K562 (cell line): ENCODE measurements at regions not wholly inside any gene's neighbourhood (a gene's known extent, or its start where the extent isn't known, plus 50 kb on each side); places are given as distances from the start of the nearest gene placed in this dataset.

Source experiments
- ATAC-seq: fragments of 200-7000 bp; cut with Tn5 transposase; 3 replicates; pipeline ENCODE4 v1.9.1; 2020; ENCODE audit warnings: moderate library complexity
- BruUV-seq: library from RNA; stranded (reverse); fragments of 400-500 nt; replicated peaks from 2 replicates; lab custom pipeline; 2021; lab: Mats Ljungman, UMichigan
- CTCF ChIA-PET: fragments of 300-600 bp; formaldehyde crosslinking; extraction: SDS; loops from one replicate; lab custom pipeline; 2021; ENCODE audit warnings: low intra/inter-chr PET ratio; lab: Yijun Ruan, JAX
- POLR2A ChIA-PET: fragments of 300-600, 350-650 bp; sonication (Branson Sonifier 250); formaldehyde crosslinking; extraction: SDS; loops from one replicate; lab custom pipeline; 2021; ENCODE audit warnings: antibody characterized with exemption, inconsistent platforms; lab: Yijun Ruan, JAX
- DNase-seq, 4 experiments: peaks; one replicate each; pipeline versions ENCODE4 v3.0.0 to v3.0.0-alpha.2; 2011 to 2018; ENCODE audit warnings: low spot score in 3 of 4, mixed read lengths in 3 of 4; ENCODE audit errors: extremely low read depth in 1 of 4
- FAIRE-seq: peaks from 2 replicates; lab custom pipeline; 2011; peaks lifted over from hg19 to GRCh38; lab: Jason Lieb, UNC
- H2AFZ ChIP-seq: 2 replicates; pipeline ENCODE4 v1.6.0; 2011; ENCODE audit warnings: low read depth, low read length, control low read depth, inconsistent platforms
- H3K27ac ChIP-seq: fragments of 200-600 bp; 3 replicates; pipeline ENCODE4 v1.8.0; 2011; ENCODE audit warnings: low read depth, mild to moderate bottlenecking, control low read depth, inconsistent platforms, low read length, moderate library complexity, mixed read lengths; ENCODE audit errors: extremely low read depth
- H3K27me3 ChIP-seq, 2 experiments: fragments of 300-600 bp in 1 of 2; 2 replicates in 1 of 2; 3 replicates in 1 of 2; pipeline versions ENCODE4 v1.6.0 to v1.8.0; 2011; ENCODE audit warnings: inconsistent platforms in 2 of 2, low read length in 2 of 2, mild to moderate bottlenecking in 1 of 2, mixed read lengths in 1 of 2, moderate library complexity in 1 of 2; ENCODE audit not compliant: control insufficient read depth in 2 of 2, insufficient read depth in 2 of 2
- H3K36me3 ChIP-seq: fragments of 300-600 bp; 3 replicates; pipeline ENCODE4 v1.8.0; 2011; ENCODE audit warnings: mild to moderate bottlenecking, low read length, inconsistent platforms; ENCODE audit not compliant: control insufficient read depth, insufficient read depth
- H3K4me1 ChIP-seq, 2 experiments: fragments of 200-600 bp in 1 of 2; replicated peaks in 1 of 2; 2 replicates in 1 of 2; 3 replicates in 1 of 2; pipeline versions ENCODE4 v1.5.1 to v1.8.0; 2011; ENCODE audit warnings: inconsistent platforms in 2 of 2, low read length in 2 of 2, mild to moderate bottlenecking in 1 of 2, mixed read lengths in 1 of 2, moderate library complexity in 1 of 2; ENCODE audit not compliant: control insufficient read depth in 2 of 2, insufficient read depth in 2 of 2
- H3K4me2 ChIP-seq: 2 replicates; pipeline ENCODE4 v1.6.1; 2011; ENCODE audit warnings: low read length, control low read depth, inconsistent platforms, mixed read lengths; ENCODE audit not compliant: insufficient read depth
- H3K4me3 ChIP-seq: fragments of 200-600 bp; sonication (generic), shearing (Covaris generic); 2 replicates; pipeline ENCODE4 v1.5.1; 2016; ENCODE audit warnings: control low read depth, inconsistent platforms
- H3K79me2 ChIP-seq: fragments of 200-600 bp; 3 replicates; pipeline ENCODE4 v1.8.0; 2011; ENCODE audit warnings: low read length, inconsistent platforms; ENCODE audit not compliant: control insufficient read depth, insufficient read depth
- H3K9ac ChIP-seq, 2 experiments: 2 replicates each; pipeline versions ENCODE4 v1.6.0 to v1.6.1; 2011; ENCODE audit warnings: low read depth in 2 of 2, low read length in 2 of 2, control low read depth in 1 of 2, inconsistent platforms in 1 of 2, mild to moderate bottlenecking in 1 of 2, mixed read lengths in 1 of 2; ENCODE audit not compliant: insufficient read depth in 1 of 2
- H3K9me1 ChIP-seq: one replicate; pipeline ENCODE4 v1.6.0; 2011; ENCODE audit warnings: inconsistent platforms, mild to moderate bottlenecking, low read length, moderate library complexity; ENCODE audit not compliant: control insufficient read depth, insufficient read depth
- H3K9me3 ChIP-seq: replicated peaks from 2 replicates; pipeline ENCODE4 v1.5.1; 2011; ENCODE audit warnings: low read depth, low read length, inconsistent platforms; ENCODE audit not compliant: control insufficient read depth, insufficient read depth
- H4K20me1 ChIP-seq: replicated peaks from 2 replicates; pipeline ENCODE4 v1.6.1; 2011; ENCODE audit warnings: low read length, inconsistent platforms, mixed read lengths; ENCODE audit not compliant: control insufficient read depth, insufficient read depth
- BRF1 ChIP-seq: IDR thresholded peaks from 3 replicates; pipeline ENCODE4 v1.6.1; 2011; ENCODE audit warnings: borderline replicate concordance, mild to moderate bottlenecking; ENCODE audit not compliant: insufficient read length; ENCODE audit errors: extremely low read depth
- CREBBP ChIP-seq: IDR thresholded peaks from one replicate; pipeline ENCODE4 v1.6.1; 2012; ENCODE audit warnings: low read depth, mild to moderate bottlenecking, control low read depth, inconsistent platforms, low read length
- DEAF1 ChIP-seq: fragments of 450-650 bp; formaldehyde crosslinking; IDR thresholded peaks from 2 replicates; pipeline ENCODE4 v1.4.0; 2020; ENCODE audit warnings: mild to moderate bottlenecking, moderate library complexity
- FOXP4 ChIP-seq: sonication (generic); formaldehyde crosslinking; IDR thresholded peaks from 2 replicates; pipeline ENCODE4 v1.8.0; 2022; ENCODE audit warnings: mild to moderate bottlenecking, missing genetic modification reagents, borderline replicate concordance
- GTF2A2 ChIP-seq: IDR thresholded peaks from 2 replicates; pipeline ENCODE4 v1.6.1; 2016; ENCODE audit warnings: mild to moderate bottlenecking, missing genetic modification characterization, missing compliant biosample characterization
- MCM7 ChIP-seq, 2 experiments: fragments of 450-650 bp; IDR thresholded peaks; 2 replicates each; pipeline ENCODE4 v1.6.1; 2016 to 2018
- MXI1 ChIP-seq: IDR thresholded peaks from 2 replicates; pipeline ENCODE4 v1.6.1; 2011; ENCODE audit warnings: low read depth, mild to moderate bottlenecking, improper control_type of control experiment, low read length
- RREB1 ChIP-seq: fragments of 250-450 bp; sonication (Bioruptor Pico); IDR thresholded peaks from 2 replicates; pipeline ENCODE4 v1.4.0; 2020
- SRF ChIP-seq, 2 experiments: fragments of 250-450, 450-650 bp in 1 of 2; sonication (Bioruptor Pico) in 1 of 2; sonication (generic) in 1 of 2; formaldehyde crosslinking; IDR thresholded peaks; 2 replicates each; pipeline versions ENCODE4 v1.5.0 to v1.5.1; 2020 to 2022; ENCODE audit warnings: mild to moderate bottlenecking in 1 of 2, missing genetic modification reagents in 1 of 2
- TFAP4 ChIP-seq: sonication (generic); formaldehyde crosslinking; IDR thresholded peaks from 2 replicates; pipeline ENCODE4 v1.8.0; 2022; ENCODE audit warnings: missing genetic modification reagents, mild to moderate bottlenecking, moderate library complexity, borderline replicate concordance
- ZNF445 ChIP-seq: fragments of 250-450 bp; sonication (Bioruptor Pico); IDR thresholded peaks from 2 replicates; pipeline ENCODE4 v1.4.0; 2020; ENCODE audit warnings: low read depth, mild to moderate bottlenecking, moderate library complexity
- WGBS: fragments of 100-300 bp; shearing (Covaris generic); methylation state at CpG from one replicate; pipeline ENCODE4 v1.1.6; 2016; ENCODE audit warnings: low coverage, mixed read lengths; ENCODE audit not compliant: insufficient coverage; ENCODE audit errors: missing lambda C conversion rate; 5-methylcytosine and 5-hydroxymethylcytosine counted together
- in situ Hi-C: fragments of 300-500 bp; cut with MboI; formaldehyde crosslinking; loops from 4 replicates; pipeline ENCODE4 v1.15.0; 2018; ENCODE audit warnings: inconsistent platforms, mixed read lengths
- intact Hi-C: fragments of 100-400 bp; cut with micrococcal nuclease; formaldehyde crosslinking; loops from 2 replicates; pipeline ENCODE4 v1.14.2; 2022

GRCh38 chr16:8283195-8283594, 307.1 kb downstream of the TMEM114 start:
- CTCF ChIA-PET = no interaction called here
- WGBS = 3% methylated on average over 4 of the region's 4 CpGs
- Histone ChIP-seq H3K4me3 (no peak overlapping the region), H3K4me1 (no peaks in the 10 kb centered on the region), H3K4me2 (no peak overlapping the region), H3K9ac (no peak overlapping the region), H3K9me1 (no peaks in the 10 kb centered on the region), H2AFZ (no peak overlapping the region), H3K79me2 (no peaks in the 10 kb centered on the region), H4K20me1 (no peaks in the 10 kb centered on the region; the same call in 1 of the 2 replicates), H3K27me3 (peaks cover 0 to under 1% of the 10 kb centered on the region in 2 experiments; a peak in 1 of 5 replicates), H3K9me3 (no peaks in the 10 kb centered on the region), H3K27ac (no peak overlapping the region), H3K36me3 (no peaks in the 10 kb centered on the region)
- ATAC-seq (no peak), DNase-seq (no peak), FAIRE-seq (no peak)
- no TSS peak for BruUV-seq
- intact Hi-C loops = no loop called here
- POLR2A ChIA-PET = interaction anchor here (0.6 kb wide), 1 partner anchor 19 kb away, joined by 3 read pairs; no protein-coding TSS in a partner anchor
- in situ Hi-C loops = no loop called here
- no peak for TF ChIP-seq DEAF1 (CRISPR knock-in tag)
- no peak for TF ChIP-seq TFAP4 (CRISPR knock-in tag)
- TF ChIP-seq RREB1 (CRISPR knock-in tag) = no peak
- no peak for TF ChIP-seq BRF1
- TF ChIP-seq GTF2A2 (tag) = no peak
- no peak for TF ChIP-seq SRF (CRISPR knock-in tag; IDR thresholded peaks at IDR 0.05)
- no peak for TF ChIP-seq FOXP4 (CRISPR knock-in tag)
- no peak for TF ChIP-seq MXI1
- no peak for TF ChIP-seq ZNF445 (CRISPR knock-in tag)
- no peak for TF ChIP-seq CREBBP
- no peak for TF ChIP-seq MCM7 (IDR thresholded peaks at IDR 0.05)
- TF ChIP-seq, all 486 proteins: peak for 0
